HFF-Myc (cell line): ENCODE measurements at regions not wholly inside any gene's neighbourhood (a gene's known extent, or its start where the extent isn't known, plus 50 kb on each side); places are given as distances from the start of the nearest gene placed in this dataset.

Experiments
- DNase-seq: peaks from one replicate; pipeline ENCODE4 v3.0.0-alpha.2; 2011; ENCODE audit warnings: low read depth; ENCODE audit errors: extremely low read depth
- H3K4me3 ChIP-seq: replicated peaks from 2 replicates; pipeline ENCODE4 v1.5.1; 2011; ENCODE audit warnings: low read depth, mild to moderate bottlenecking, control low read depth, low read length
- TF ChIP-seq, protein P1 (sequence below): IDR thresholded peaks from 2 replicates; pipeline ENCODE4 v1.5.1; 2012; ENCODE audit warnings: mild to moderate bottlenecking, low read depth, low read length, control low read depth; ENCODE audit errors: missing control alignments

DNA sequence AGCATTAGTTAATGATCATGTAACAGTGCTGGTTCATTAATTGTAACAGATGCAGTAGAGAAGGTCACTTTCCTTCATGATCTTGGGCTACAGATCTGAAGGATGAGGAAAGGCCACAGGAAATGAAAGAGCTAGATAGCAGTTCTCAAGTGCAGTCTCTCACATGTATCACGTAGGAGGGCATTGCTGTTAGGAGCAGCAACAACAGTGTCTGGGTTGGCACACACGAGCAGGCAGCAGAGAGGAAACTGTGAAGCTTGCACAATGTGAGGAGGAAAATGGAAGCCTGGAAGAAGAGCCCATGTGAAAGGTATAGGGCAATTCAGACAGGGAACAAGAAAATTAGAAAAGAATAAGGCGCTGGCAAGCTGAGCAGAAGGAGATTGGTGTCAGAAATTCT is 1741.5 kb downstream of the PCDH9 start:
- no peak for DNase-seq
- TF ChIP-seq, protein P1, sequence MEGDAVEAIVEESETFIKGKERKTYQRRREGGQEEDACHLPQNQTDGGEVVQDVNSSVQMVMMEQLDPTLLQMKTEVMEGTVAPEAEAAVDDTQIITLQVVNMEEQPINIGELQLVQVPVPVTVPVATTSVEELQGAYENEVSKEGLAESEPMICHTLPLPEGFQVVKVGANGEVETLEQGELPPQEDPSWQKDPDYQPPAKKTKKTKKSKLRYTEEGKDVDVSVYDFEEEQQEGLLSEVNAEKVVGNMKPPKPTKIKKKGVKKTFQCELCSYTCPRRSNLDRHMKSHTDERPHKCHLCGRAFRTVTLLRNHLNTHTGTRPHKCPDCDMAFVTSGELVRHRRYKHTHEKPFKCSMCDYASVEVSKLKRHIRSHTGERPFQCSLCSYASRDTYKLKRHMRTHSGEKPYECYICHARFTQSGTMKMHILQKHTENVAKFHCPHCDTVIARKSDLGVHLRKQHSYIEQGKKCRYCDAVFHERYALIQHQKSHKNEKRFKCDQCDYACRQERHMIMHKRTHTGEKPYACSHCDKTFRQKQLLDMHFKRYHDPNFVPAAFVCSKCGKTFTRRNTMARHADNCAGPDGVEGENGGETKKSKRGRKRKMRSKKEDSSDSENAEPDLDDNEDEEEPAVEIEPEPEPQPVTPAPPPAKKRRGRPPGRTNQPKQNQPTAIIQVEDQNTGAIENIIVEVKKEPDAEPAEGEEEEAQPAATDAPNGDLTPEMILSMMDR: no peak
- H3K4me3 ChIP-seq: no peak overlapping the region

GRCh38 chr13:65479692-65480091 is 1750.4 kb downstream of the PCDH9 start:
- TF ChIP-seq, protein P1: no peak
- no peak overlapping the region for H3K4me3 ChIP-seq

GRCh38 chr13:65473196-65473595 is 1756.9 kb downstream of the PCDH9 start:
- H3K4me3 ChIP-seq: no peak overlapping the region
- TF ChIP-seq, protein P1: no peak
- DNase-seq: no peak

More at GRCh38 chr13:65479692-65480091, 1750.4 kb downstream of the PCDH9 start:
- DNase-seq: no peak

- TF ChIP-seq, protein P1: no peak
- no peak overlapping the region for H3K4me3 ChIP-seq
- DNase-seq: peak; percentile 16
Measured at GRCh38 chr13:65472336-65472735, 1757.8 kb downstream of the PCDH9 start.

DNA sequence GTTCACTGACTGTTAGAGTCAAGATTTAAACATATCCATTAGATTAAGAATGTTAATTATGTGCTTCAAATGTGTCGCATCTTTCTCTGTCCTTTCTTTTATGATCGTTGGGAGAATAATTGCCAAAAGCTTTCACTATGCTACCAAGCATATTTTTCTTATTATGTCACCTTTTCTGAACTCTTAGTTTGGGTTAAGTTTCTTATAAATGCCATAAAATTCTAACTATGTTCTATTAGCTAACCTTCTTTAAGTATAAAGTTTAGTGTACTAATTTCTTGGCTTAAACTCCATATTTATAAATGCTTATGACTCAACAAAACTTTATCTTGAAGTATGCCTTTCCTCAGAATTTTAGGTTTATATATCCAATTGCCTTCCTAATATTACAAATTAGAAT is 1759.4 kb downstream of the PCDH9 start:
- H3K4me3 ChIP-seq: no peak overlapping the region
- TF ChIP-seq, protein P1: no peak
- no peak for DNase-seq

DNA sequence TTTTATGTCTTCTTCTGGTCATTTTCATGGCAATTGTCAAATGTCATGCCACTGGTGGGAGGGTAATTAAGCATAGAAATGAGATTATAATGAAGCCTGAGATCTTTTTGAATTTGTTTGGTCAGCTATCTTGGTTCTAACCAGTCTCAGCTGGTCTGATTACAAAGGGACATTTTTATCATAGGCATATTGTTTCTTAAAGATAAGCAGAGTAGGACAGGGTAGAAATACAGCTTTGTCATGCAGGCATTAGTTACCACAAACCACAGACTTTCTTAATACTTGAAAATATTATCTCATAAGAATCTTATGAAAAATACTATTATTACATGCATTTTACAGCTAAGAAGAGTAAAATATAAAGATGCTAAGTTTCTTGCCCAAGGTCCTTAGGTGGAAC is 1761.5 kb downstream of the PCDH9 start:
- TF ChIP-seq, protein P1: no peak
- DNase-seq: no peak
- no peak overlapping the region for H3K4me3 ChIP-seq

- TF ChIP-seq, protein P1: no peak
- DNase-seq: peak; percentile 30
- no peak overlapping the region for H3K4me3 ChIP-seq
Measured at GRCh38 chr13:65461590-65461989, 1768.5 kb downstream of the PCDH9 start.
